HG03280 (cell line): ENCODE measurements at regions not wholly inside any gene's neighbourhood (a gene's known extent, or its start where the extent isn't known, plus 50 kb on each side); places are given as distances from the start of the nearest gene placed in this dataset.
A peak's percentile ranks its signal among the peaks of the same experiment; 100 is the strongest.

Experiments used
- ATAC-seq: cut with Tn5 transposase; IDR thresholded peaks from one replicate; pipeline ENCODE4 v1.9.1; 2021; ENCODE audit warnings: mild to moderate bottlenecking, moderate library complexity; ENCODE audit not compliant: unreplicated experiment

- no peak for ATAC-seq
Measured at GRCh38 chr12:4108803-4109345, 164.7 kb upstream of the CCND2 start.

- ATAC-seq = no peak
Measured at GRCh38 chr12:4107911-4108697, 165.5 kb upstream of the CCND2 start.

- peak; percentile 83 for ATAC-seq
Measured at GRCh38 chr12:4107436-4107878, 166.1 kb upstream of the CCND2 start.

GRCh38 chr12:4106621-4107020 is 166.9 kb upstream of the CCND2 start:
- ATAC-seq = no peak

GRCh38 chr12:4104722-4105244 is 168.8 kb upstream of the CCND2 start:
- no peak for ATAC-seq

- no peak for ATAC-seq
Measured at GRCh38 chr12:4099276-4099675, 174.3 kb upstream of the CCND2 start.

GRCh38 chr12:4091016-4091743 is 182.4 kb upstream of the CCND2 start:
- no peak for ATAC-seq

- no peak for ATAC-seq
Measured at GRCh38 chr12:4089956-4090355, 183.6 kb upstream of the CCND2 start.

- no peak for ATAC-seq
Measured at GRCh38 chr12:4089121-4089606, 184.4 kb upstream of the CCND2 start.

GRCh38 chr12:4088451-4088850 is 185.1 kb upstream of the CCND2 start:
- ATAC-seq = no peak

GRCh38 chr12:4086481-4086880 is 187.1 kb upstream of the CCND2 start:
- no peak for ATAC-seq

- ATAC-seq = no peak
Measured at GRCh38 chr12:4084573-4084972, 189.0 kb upstream of the CCND2 start.

GRCh38 chr12:4082809-4083403 is 190.7 kb upstream of the CCND2 start:
- ATAC-seq = no peak

- no peak for ATAC-seq
Measured at GRCh38 chr12:4080213-4080612, 193.3 kb upstream of the CCND2 start.

- no peak for ATAC-seq
Measured at GRCh38 chr12:4074129-4074528, 199.4 kb upstream of the CCND2 start.

- ATAC-seq = no peak
Measured at GRCh38 chr12:4069670-4070010, 196.4 kb upstream of the PARP11 start.

- no peak for ATAC-seq
Measured at GRCh38 chr12:4068981-4069669, 195.9 kb upstream of the PARP11 start.

- ATAC-seq = no peak
Measured at GRCh38 chr12:4064008-4064407, 190.8 kb upstream of the PARP11 start.

GRCh38 chr12:4059898-4060568 is 186.8 kb upstream of the PARP11 start:
- ATAC-seq = no peak
